Keratinocyte (primary cell): ENCODE measurements at regions not wholly inside any gene's neighbourhood (a gene's known extent, or its start where the extent isn't known, plus 50 kb on each side); places are given as distances from the start of the nearest gene placed in this dataset.

ENCODE experiments used
- DNase-seq: peaks from one replicate; pipeline ENCODE4 v3.0.0-alpha.2; 2011; ENCODE audit warnings: low read depth, missing footprints, low spot score
- FAIRE-seq: peaks from 2 replicates; lab custom pipeline; 2011; peaks lifted over from hg19 to GRCh38; lab: Jason Lieb, UNC
- H2AFZ ChIP-seq: 2 replicates; pipeline ENCODE4 v1.6.0; 2012; ENCODE audit warnings: low read length, control low read depth, inconsistent platforms; ENCODE audit not compliant: control insufficient read depth
- H3K27ac ChIP-seq: 2 replicates; pipeline ENCODE4 v1.5.1; 2011; ENCODE audit warnings: low read length; ENCODE audit not compliant: control insufficient read depth, insufficient read depth
- H3K27me3 ChIP-seq: 3 replicates; pipeline ENCODE4 v1.6.0; 2011; ENCODE audit warnings: low read length; ENCODE audit not compliant: control insufficient read depth, insufficient read depth; ENCODE audit errors: extremely low read depth
- H3K36me3 ChIP-seq, 2 experiments: 2 replicates in 1 of 2; 3 replicates in 1 of 2; pipeline ENCODE4 v1.5.1; 2011; ENCODE audit warnings: low read length in 2 of 2, mild to moderate bottlenecking in 1 of 2; ENCODE audit not compliant: control insufficient read depth in 2 of 2, insufficient read depth in 2 of 2; ENCODE audit errors: extremely low read depth in 1 of 2
- H3K4me1 ChIP-seq: 3 replicates; pipeline ENCODE4 v1.5.1; 2011; ENCODE audit warnings: low read length; ENCODE audit not compliant: control insufficient read depth, insufficient read depth; ENCODE audit errors: extremely low read depth
- H3K4me2 ChIP-seq: 3 replicates; pipeline ENCODE4 v1.6.0; 2011; ENCODE audit warnings: low read depth, low read length; ENCODE audit not compliant: control insufficient read depth, insufficient read depth; ENCODE audit errors: extremely low read depth
- H3K4me3 ChIP-seq, 3 experiments: fragments of 200-600 bp in 1 of 3; sonication (generic) in 1 of 3; 2 replicates in 2 of 3; 3 replicates in 1 of 3; pipeline ENCODE4 v1.5.1; 2011 to 2016; ENCODE audit warnings: low read length in 3 of 3, mild to moderate bottlenecking in 3 of 3, control low read depth in 2 of 3, inconsistent platforms in 1 of 3, low read depth in 1 of 3, mixed read lengths in 1 of 3, mixed run types in 1 of 3, moderate library complexity in 1 of 3; ENCODE audit not compliant: control insufficient read depth in 2 of 3, insufficient read depth in 2 of 3; ENCODE audit errors: extremely low read depth in 1 of 3
- H3K79me2 ChIP-seq: 2 replicates; pipeline ENCODE4 v1.6.0; 2012; ENCODE audit warnings: low read length; ENCODE audit not compliant: control insufficient read depth, insufficient read depth
- H3K9ac ChIP-seq: 3 replicates; pipeline ENCODE4 v1.6.0; 2011; ENCODE audit warnings: low read length; ENCODE audit not compliant: control insufficient read depth, insufficient read depth; ENCODE audit errors: extremely low read depth
- H3K9me1 ChIP-seq: 3 replicates; pipeline ENCODE4 v1.6.0; 2011; ENCODE audit warnings: low read length; ENCODE audit not compliant: control insufficient read depth, insufficient read depth; ENCODE audit errors: extremely low read depth
- H3K9me3 ChIP-seq: 2 replicates; pipeline ENCODE4 v1.5.1; 2012; ENCODE audit warnings: low read depth, low read length; ENCODE audit not compliant: control insufficient read depth
- H4K20me1 ChIP-seq: 3 replicates; pipeline ENCODE4 v1.6.0; 2011; ENCODE audit warnings: low read length; ENCODE audit not compliant: control insufficient read depth, insufficient read depth; ENCODE audit errors: extremely low read depth
- EZH2 ChIP-seq: IDR thresholded peaks from one replicate; pipeline ENCODE4 v1.6.1; 2012; ENCODE audit warnings: inconsistent platforms, mild to moderate bottlenecking, low read length, moderate library complexity
- dilution Hi-C: fragments of 300-500 bp; cut with MboI; formaldehyde crosslinking; loops from one replicate; pipeline ENCODE4 v1.7.0; 2020; ENCODE audit warnings: low sequenced_read_pairs; ENCODE audit not compliant: extremely low pct_ligation_motif_present
- TF ChIP-seq, protein P1 (sequence below), 3 experiments: IDR thresholded peaks in 1 of 3; conservative IDR thresholded peaks in 1 of 3; optimal IDR thresholded peaks in 1 of 3; 2 replicates in 2 of 3; 3 replicates in 1 of 3; pipeline versions ENCODE3 to v1.5.1; 2011; ENCODE audit warnings: low read length in 3 of 3, mild to moderate bottlenecking in 3 of 3, moderate library complexity in 2 of 3, control low read depth in 1 of 3, inconsistent platforms in 1 of 3; ENCODE audit not compliant: insufficient read depth in 2 of 3; ENCODE audit errors: extremely low read depth in 1 of 3

DNA sequence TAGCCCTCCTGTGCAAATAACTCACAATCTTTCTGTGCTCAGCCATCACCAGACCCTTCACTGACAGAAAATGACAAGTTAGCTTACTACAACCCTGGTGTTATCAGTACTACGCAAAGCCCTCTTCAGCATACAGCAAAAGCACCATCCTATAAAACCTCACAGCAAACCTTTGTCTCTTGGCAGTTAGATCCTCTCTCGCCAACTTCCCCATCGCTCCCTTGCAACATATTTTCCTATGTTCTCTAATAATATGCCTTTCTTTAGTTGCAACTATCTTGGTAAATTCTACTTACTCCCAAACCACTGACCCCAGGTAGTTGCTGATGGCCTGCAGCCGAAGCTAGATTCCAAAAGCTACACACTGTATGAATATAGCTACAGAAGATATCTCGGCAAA is 856.9 kb upstream of the FRG1 start:
- FAIRE-seq: no peak
- no peak for DNase-seq
- Histone ChIP-seq H4K20me1 (no peaks in the 10 kb centered on the region), H3K4me2 (no peak overlapping the region), H3K27ac (no peak overlapping the region), H3K4me3 (no peak overlapping the region), H3K27me3 (no peaks in the 10 kb centered on the region), H3K9ac (no peak overlapping the region), H2AFZ (no peak overlapping the region), H3K9me3 (no peaks in the 10 kb centered on the region), H3K36me3 (no peaks in the 10 kb centered on the region), H3K79me2 (no peaks in the 10 kb centered on the region), H3K9me1 (no peaks in the 10 kb centered on the region), H3K4me1 (no peaks in the 10 kb centered on the region)
- TF ChIP-seq, protein P1, sequence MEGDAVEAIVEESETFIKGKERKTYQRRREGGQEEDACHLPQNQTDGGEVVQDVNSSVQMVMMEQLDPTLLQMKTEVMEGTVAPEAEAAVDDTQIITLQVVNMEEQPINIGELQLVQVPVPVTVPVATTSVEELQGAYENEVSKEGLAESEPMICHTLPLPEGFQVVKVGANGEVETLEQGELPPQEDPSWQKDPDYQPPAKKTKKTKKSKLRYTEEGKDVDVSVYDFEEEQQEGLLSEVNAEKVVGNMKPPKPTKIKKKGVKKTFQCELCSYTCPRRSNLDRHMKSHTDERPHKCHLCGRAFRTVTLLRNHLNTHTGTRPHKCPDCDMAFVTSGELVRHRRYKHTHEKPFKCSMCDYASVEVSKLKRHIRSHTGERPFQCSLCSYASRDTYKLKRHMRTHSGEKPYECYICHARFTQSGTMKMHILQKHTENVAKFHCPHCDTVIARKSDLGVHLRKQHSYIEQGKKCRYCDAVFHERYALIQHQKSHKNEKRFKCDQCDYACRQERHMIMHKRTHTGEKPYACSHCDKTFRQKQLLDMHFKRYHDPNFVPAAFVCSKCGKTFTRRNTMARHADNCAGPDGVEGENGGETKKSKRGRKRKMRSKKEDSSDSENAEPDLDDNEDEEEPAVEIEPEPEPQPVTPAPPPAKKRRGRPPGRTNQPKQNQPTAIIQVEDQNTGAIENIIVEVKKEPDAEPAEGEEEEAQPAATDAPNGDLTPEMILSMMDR (optimal IDR thresholded peaks at IDR 0.05 in 1 of 3, IDR thresholded peaks at IDR 0.05 in 1 of 3, conservative IDR thresholded peaks at IDR 0.05 in 1 of 3; ENCODE audit: extremely low read depth in 1 of 3, insufficient read depth in 2 of 3, low read length in 3 of 3): no peak
- TF ChIP-seq EZH2: no peak
- dilution Hi-C loops: no loop called here

DNA sequence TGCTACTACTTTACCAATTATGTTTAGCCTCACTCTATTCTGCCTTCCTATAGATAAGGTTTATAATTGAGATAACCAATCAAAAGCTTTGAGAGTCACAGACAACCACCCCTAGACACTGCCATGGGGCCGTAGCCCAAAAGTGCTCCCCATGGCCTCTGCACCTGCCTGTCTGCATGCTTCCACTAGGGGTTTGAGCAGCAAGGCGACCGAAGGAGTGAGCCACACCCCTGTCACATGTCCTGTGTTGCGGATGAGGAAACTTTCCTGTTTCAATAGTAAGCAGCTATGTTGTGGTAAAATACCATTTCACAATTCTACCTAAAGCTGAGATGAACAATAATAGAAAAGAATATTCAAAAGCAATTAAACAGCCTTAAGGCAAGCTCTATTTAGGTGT is 856.0 kb upstream of the FRG1 start:
- H3K9ac ChIP-seq: no peak overlapping the region
- no peaks in the 10 kb centered on the region for H3K79me2 ChIP-seq
- no peak overlapping the region for H3K27ac ChIP-seq
- H3K4me3 ChIP-seq: no peak overlapping the region
- dilution Hi-C loops: no loop called here
- no peak overlapping the region for H3K4me2 ChIP-seq
- H2AFZ ChIP-seq: no peak overlapping the region
- H3K4me1 ChIP-seq: no peaks in the 10 kb centered on the region
- H3K36me3 ChIP-seq: no peaks in the 10 kb centered on the region
- TF ChIP-seq, protein P1 (optimal IDR thresholded peaks at IDR 0.05 in 1 of 3, IDR thresholded peaks at IDR 0.05 in 1 of 3, conservative IDR thresholded peaks at IDR 0.05 in 1 of 3; ENCODE audit: extremely low read depth in 1 of 3, insufficient read depth in 2 of 3, low read length in 3 of 3): no peak
- no peak for TF ChIP-seq EZH2
- FAIRE-seq (no peak), DNase-seq (no peak)
- no peaks in the 10 kb centered on the region for H3K9me3 ChIP-seq
- H3K9me1 ChIP-seq: no peaks in the 10 kb centered on the region
- H3K27me3 ChIP-seq: no peaks in the 10 kb centered on the region
- no peaks in the 10 kb centered on the region for H4K20me1 ChIP-seq
